Calu3 (cell line): ENCODE measurements at regions not wholly inside any gene's neighbourhood (a gene's known extent, or its start where the extent isn't known, plus 50 kb on each side); places are given as distances from the start of the nearest gene placed in this dataset.

ENCODE experiments used
- BruUV-seq: library from RNA; stranded (reverse); fragments of 400-500 nt; replicated peaks from 2 replicates; lab custom pipeline; 2021; lab: Mats Ljungman, UMichigan
- CTCF ChIA-PET: fragments of 300-600 bp; sonication (Branson Sonifier 250); formaldehyde crosslinking; loops from one replicate; lab custom pipeline; 2022; ENCODE audit warnings: antibody characterized with exemption; lab: Charles Lee
- DNase-seq: peaks from one replicate; pipeline ENCODE4 v3.0.0; 2022
- H3K27ac Mint-ChIP-seq: one replicate; pipeline ENCODE4 v1.8.0; 2022; ENCODE audit warnings: mixed read lengths; ENCODE audit not compliant: unreplicated experiment
- H3K27me3 Mint-ChIP-seq: one replicate; pipeline ENCODE4 v1.8.0; 2022; ENCODE audit warnings: mixed read lengths; ENCODE audit not compliant: unreplicated experiment
- H3K36me3 Mint-ChIP-seq: one replicate; pipeline ENCODE4 v1.8.0; 2022; ENCODE audit warnings: mild to moderate bottlenecking, moderate library complexity, mixed read lengths; ENCODE audit not compliant: insufficient read depth, unreplicated experiment
- H3K4me1 Mint-ChIP-seq: one replicate; pipeline ENCODE4 v1.8.0; 2022; ENCODE audit warnings: mild to moderate bottlenecking, low read depth, mixed read lengths; ENCODE audit not compliant: unreplicated experiment
- H3K4me3 Mint-ChIP-seq: one replicate; pipeline ENCODE4 v1.8.0; 2022; ENCODE audit warnings: mild to moderate bottlenecking, low read depth, moderate library complexity, mixed read lengths; ENCODE audit not compliant: unreplicated experiment
- H3K9me3 Mint-ChIP-seq: one replicate; pipeline ENCODE4 v1.8.0; 2022; ENCODE audit warnings: low read depth, mixed read lengths; ENCODE audit not compliant: unreplicated experiment
- CTCF ChIP-seq: fragments of 200-600 bp; IDR thresholded peaks from one replicate; pipeline ENCODE4 v1.8.0; 2022; ENCODE audit warnings: antibody characterized with exemption; ENCODE audit not compliant: unreplicated experiment
- intact Hi-C: fragments of 100-400 bp; cut with micrococcal nuclease; formaldehyde crosslinking; loops from one replicate; pipeline ENCODE4 v1.10.0; 2022; ENCODE audit not compliant: unreplicated experiment

GRCh38 chr3:7813365-7813764, 688.3 kb upstream of the LMCD1 start:
- intact Hi-C loops = no loop called here
- Mint-ChIP-seq H3K4me1 (no peaks in the 10 kb centered on the region), H3K36me3 (no peaks in the 10 kb centered on the region), H3K9me3 (peaks cover 6% of the 10 kb centered on the region), H3K27ac (no peak overlapping the region), H3K4me3 (no peak overlapping the region), H3K27me3 (no peaks in the 10 kb centered on the region)
- no peak for TF ChIP-seq CTCF
- no peak for DNase-seq
- BruUV-seq = no TSS peak
- CTCF ChIA-PET = no interaction called here

GRCh38 chr3:7817239-7817638, 684.4 kb upstream of the LMCD1 start:
- Mint-ChIP-seq H3K9me3 (peaks cover 2% of the 10 kb centered on the region), H3K27me3 (no peaks in the 10 kb centered on the region), H3K4me1 (no peaks in the 10 kb centered on the region), H3K27ac (no peak overlapping the region), H3K4me3 (no peak overlapping the region), H3K36me3 (no peaks in the 10 kb centered on the region)
- no peak for TF ChIP-seq CTCF
- CTCF ChIA-PET = no interaction called here
- DNase-seq = no peak
- BruUV-seq = no TSS peak
- intact Hi-C loops = no loop called here

- CTCF ChIA-PET = no interaction called here
- DNase-seq = no peak
- H3K27ac Mint-ChIP-seq = no peak overlapping the region
- peaks cover 8% of the 10 kb centered on the region for H3K9me3 Mint-ChIP-seq
- intact Hi-C loops = no loop called here
- no TSS peak for BruUV-seq
- no peaks in the 10 kb centered on the region for H3K27me3 Mint-ChIP-seq
- no peaks in the 10 kb centered on the region for H3K4me1 Mint-ChIP-seq
- H3K36me3 Mint-ChIP-seq = no peaks in the 10 kb centered on the region
- H3K4me3 Mint-ChIP-seq = no peak overlapping the region
- no peak for TF ChIP-seq CTCF
Observed at GRCh38 chr3:7820969-7821368, 680.7 kb upstream of the LMCD1 start.

- intact Hi-C loops = no loop called here
- Mint-ChIP-seq H3K4me1 (no peaks in the 10 kb centered on the region), H3K27ac (no peak overlapping the region), H3K36me3 (no peaks in the 10 kb centered on the region), H3K4me3 (no peak overlapping the region), H3K27me3 (no peaks in the 10 kb centered on the region), H3K9me3 (peaks cover 8% of the 10 kb centered on the region)
- DNase-seq = no peak
- TF ChIP-seq CTCF = no peak
- CTCF ChIA-PET = no interaction called here
- no TSS peak for BruUV-seq
Observed at GRCh38 chr3:7821858-7822257, 679.8 kb upstream of the LMCD1 start.
